ENCODE measurements at regions not wholly inside any gene's neighbourhood (a gene's known extent, or its start where the extent isn't known, plus 50 kb on each side); places are given as distances from the start of the nearest gene placed in this dataset.

DNA sequence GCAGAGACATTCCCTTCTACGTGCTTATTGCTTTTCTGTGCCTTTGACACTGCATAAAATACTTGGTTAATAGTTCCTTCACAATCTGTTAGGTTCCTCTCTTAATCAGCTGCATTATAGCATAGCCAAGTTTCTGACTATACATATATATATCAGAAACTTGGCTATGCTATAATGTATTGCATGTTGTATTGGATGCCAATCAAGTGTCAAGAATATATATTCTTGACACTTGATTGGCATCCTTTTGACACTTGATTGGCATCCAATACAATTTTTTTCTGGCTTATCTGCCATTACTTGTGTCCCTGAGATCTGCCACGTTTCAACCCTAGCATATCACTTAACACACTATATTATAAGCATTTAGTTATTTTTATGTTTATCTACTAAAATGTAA, 949.7 kb upstream of the TENM4 start:
- H3K27ac ChIP-seq (ENCODE audit: low read depth, low read length) = no peak overlapping the region
- CTCF ChIA-PET = no interaction called here
- no peaks in the 10 kb centered on the region for H3K27me3 ChIP-seq (ENCODE audit: control insufficient read depth, insufficient read depth, low read length)
- no peak for DNase-seq (ENCODE audit: low read depth, low spot score)
- H3K4me3 ChIP-seq (ENCODE audit: low read depth, low read length) = no peak overlapping the region
- TF ChIP-seq, protein P1, sequence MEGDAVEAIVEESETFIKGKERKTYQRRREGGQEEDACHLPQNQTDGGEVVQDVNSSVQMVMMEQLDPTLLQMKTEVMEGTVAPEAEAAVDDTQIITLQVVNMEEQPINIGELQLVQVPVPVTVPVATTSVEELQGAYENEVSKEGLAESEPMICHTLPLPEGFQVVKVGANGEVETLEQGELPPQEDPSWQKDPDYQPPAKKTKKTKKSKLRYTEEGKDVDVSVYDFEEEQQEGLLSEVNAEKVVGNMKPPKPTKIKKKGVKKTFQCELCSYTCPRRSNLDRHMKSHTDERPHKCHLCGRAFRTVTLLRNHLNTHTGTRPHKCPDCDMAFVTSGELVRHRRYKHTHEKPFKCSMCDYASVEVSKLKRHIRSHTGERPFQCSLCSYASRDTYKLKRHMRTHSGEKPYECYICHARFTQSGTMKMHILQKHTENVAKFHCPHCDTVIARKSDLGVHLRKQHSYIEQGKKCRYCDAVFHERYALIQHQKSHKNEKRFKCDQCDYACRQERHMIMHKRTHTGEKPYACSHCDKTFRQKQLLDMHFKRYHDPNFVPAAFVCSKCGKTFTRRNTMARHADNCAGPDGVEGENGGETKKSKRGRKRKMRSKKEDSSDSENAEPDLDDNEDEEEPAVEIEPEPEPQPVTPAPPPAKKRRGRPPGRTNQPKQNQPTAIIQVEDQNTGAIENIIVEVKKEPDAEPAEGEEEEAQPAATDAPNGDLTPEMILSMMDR (IDR thresholded peaks at IDR 0.05; ENCODE audit: low read depth, low read length) = no peak
- POLR2A ChIA-PET = no interaction called here
- no peaks in the 10 kb centered on the region for H3K9me3 ChIP-seq (ENCODE audit: control insufficient read depth, insufficient read depth, low read length)

DNA sequence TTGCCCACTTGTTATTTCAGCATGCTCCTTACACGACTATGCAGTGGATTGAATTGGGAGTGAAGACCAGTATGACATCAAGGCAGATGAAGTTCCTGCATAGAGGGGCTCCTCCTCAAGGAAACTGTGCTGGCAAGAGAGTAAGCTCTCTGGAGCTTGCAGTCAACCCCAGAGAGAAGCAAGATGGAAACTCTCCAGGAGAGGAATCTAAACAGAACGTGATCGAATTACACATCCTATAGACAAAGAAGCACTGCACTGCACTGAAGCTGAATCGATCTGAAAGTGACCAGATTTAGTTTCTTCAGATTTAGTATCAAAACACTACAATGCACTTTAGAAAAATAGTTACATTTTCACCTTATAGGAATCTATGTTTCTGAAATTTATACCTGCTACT, 947.7 kb upstream of the TENM4 start:
- DNase-seq (ENCODE audit: low read depth, low spot score) = no peak
- POLR2A ChIA-PET = no interaction called here
- no peak overlapping the region for H3K27ac ChIP-seq (ENCODE audit: low read depth, low read length)

DNA sequence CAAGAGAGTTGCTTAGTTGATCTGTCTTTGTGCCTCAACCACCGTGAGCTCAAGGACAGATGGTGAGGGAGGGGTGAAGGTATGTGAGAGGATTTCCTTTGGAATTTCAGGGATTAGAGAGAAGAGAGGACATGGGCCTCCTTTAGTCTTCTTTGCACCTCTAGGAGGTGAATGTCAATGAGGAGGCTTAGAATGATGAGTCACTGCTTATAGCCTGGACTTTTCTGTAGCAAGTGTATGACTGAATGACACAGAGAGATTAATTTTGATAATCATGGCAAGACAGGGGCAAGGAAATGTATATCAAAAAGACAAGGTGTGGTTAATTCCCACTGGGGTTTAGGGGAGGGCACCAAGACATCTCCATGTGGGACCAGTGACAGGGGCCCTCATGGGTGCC, 947.3 kb upstream of the TENM4 start:
- no peak overlapping the region for H3K4me3 ChIP-seq (ENCODE audit: low read depth, low read length)
- no peak for DNase-seq (ENCODE audit: low read depth, low spot score)
- ChIA-PET CTCF (no interaction called here), POLR2A (no interaction called here)
- TF ChIP-seq, protein P1 (IDR thresholded peaks at IDR 0.05; ENCODE audit: low read depth, low read length) = no peak
- H3K27me3 ChIP-seq (ENCODE audit: control insufficient read depth, insufficient read depth, low read length) = no peaks in the 10 kb centered on the region
- no peaks in the 10 kb centered on the region for H3K9me3 ChIP-seq (ENCODE audit: control insufficient read depth, insufficient read depth, low read length)
- no peak overlapping the region for H3K27ac ChIP-seq (ENCODE audit: low read depth, low read length)

More for the DNA sequence above, 947.7 kb upstream of the TENM4 start:
- CTCF ChIA-PET = no interaction called here
- TF ChIP-seq, protein P1 (IDR thresholded peaks at IDR 0.05; ENCODE audit: low read depth, low read length) = no peak
- H3K9me3 ChIP-seq (ENCODE audit: control insufficient read depth, insufficient read depth, low read length) = no peaks in the 10 kb centered on the region
- H3K4me3 ChIP-seq (ENCODE audit: low read depth, low read length) = no peak overlapping the region
- H3K27me3 ChIP-seq (ENCODE audit: control insufficient read depth, insufficient read depth, low read length) = no peaks in the 10 kb centered on the region

DNA sequence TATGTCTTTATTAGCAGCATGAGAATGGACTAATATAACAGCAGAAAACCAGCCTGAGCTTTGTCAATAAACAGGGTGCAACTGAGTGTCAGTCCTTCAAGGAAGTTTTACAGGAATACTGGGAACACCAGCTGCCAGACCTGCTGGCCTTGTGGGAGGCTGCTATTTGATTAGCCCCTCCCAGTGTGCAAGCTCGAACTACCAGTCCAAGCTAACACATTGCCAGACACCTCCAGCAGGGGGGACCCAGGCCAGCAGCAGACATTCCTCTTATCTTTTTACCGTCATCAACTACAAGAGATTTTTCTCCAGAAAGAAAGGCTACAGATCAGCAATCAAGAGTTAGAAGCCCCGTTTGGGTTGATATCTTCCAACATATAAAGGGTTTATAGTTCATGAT, 942.8 kb upstream of the TENM4 start:
- TF ChIP-seq, protein P1 (IDR thresholded peaks at IDR 0.05; ENCODE audit: low read depth, low read length) = no peak
- Histone ChIP-seq H3K9me3 (ENCODE audit: control insufficient read depth, insufficient read depth, low read length) (no peaks in the 10 kb centered on the region), H3K27ac (ENCODE audit: low read depth, low read length) (no peak overlapping the region), H3K4me3 (ENCODE audit: low read depth, low read length) (no peak overlapping the region), H3K27me3 (ENCODE audit: control insufficient read depth, insufficient read depth, low read length) (no peaks in the 10 kb centered on the region)
- CTCF ChIA-PET = no interaction called here
- DNase-seq (ENCODE audit: low read depth, low spot score) = no peak
- POLR2A ChIA-PET = no interaction called here

DNA sequence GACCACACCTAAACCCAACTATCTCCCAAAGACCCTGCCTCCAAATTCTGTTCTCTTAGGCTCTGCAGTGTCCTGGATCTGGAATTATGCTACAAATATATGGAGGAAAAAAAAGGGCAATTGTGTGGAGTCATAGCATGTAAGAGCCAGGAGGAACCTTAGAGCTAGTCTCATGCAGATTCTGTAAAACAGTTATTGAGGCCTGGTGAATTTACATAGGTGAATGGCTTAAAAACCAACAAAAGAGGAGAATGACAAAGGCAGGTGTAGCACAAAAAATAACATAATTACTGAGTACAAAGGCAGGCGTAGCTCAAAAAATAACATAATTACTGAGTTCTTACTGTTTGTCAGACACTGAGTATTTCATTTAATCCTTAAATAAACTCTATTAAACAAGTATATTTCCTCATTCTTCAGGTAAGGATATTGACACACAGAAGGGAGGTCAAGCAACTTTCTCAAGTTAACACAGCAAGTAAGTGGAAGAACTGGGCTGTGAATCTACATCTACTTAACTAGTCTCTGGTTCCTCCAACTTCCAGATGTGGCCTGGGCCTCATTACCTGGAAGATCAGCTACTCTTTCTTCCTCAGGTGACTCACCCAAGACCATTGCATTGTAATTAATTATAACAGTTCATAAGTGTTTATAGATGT, 938.9 kb upstream of the TENM4 start:
- Histone ChIP-seq H3K9me3 (ENCODE audit: control insufficient read depth, insufficient read depth, low read length) (no peaks in the 10 kb centered on the region), H3K4me3 (ENCODE audit: low read depth, low read length) (no peak overlapping the region), H3K27me3 (ENCODE audit: control insufficient read depth, insufficient read depth, low read length) (no peaks in the 10 kb centered on the region), H3K27ac (ENCODE audit: low read depth, low read length) (no peak overlapping the region)
- ChIA-PET POLR2A (no interaction called here), CTCF (no interaction called here)
- no peak for DNase-seq (ENCODE audit: low read depth, low spot score)
- TF ChIP-seq, protein P1 (IDR thresholded peaks at IDR 0.05; ENCODE audit: low read depth, low read length) = no peak
